ENCODE measurements at regions not wholly inside any gene's neighbourhood (a gene's known extent, or its start where the extent isn't known, plus 50 kb on each side); places are given as distances from the start of the nearest gene placed in this dataset.

GRCh38 chr10:42988069-42988468 is 88.8 kb upstream of the RET start:
- TF ChIP-seq CTCF (optimal IDR thresholded peaks at IDR 0.05 in 1 of 3, IDR thresholded peaks at IDR 0.05 in 1 of 3, conservative IDR thresholded peaks at IDR 0.05 in 1 of 3; ENCODE audit: extremely low read depth in 1 of 3, insufficient read depth in 2 of 3, low read length in 3 of 3) (no peak), EZH2 (IDR thresholded peaks at IDR 0.05; ENCODE audit: low read length) (no peak)
